Muscle of leg (tissue), 3 donors: ENCODE measurements at regions not wholly inside any gene's neighbourhood (a gene's known extent, or its start where the extent isn't known, plus 50 kb on each side); places are given as distances from the start of the nearest gene placed in this dataset.
"Not testable (repeated sequence)": the region's sequence is repeated elsewhere in the genome, so short reads cannot be mapped to it uniquely, and the experiment has no call there.

ENCODE experiments used
- DNase-seq: peaks from one replicate; pipeline ENCODE4 v3.0.0; 2013
- H3K27ac ChIP-seq: one replicate; pipeline ENCODE4 v1.5.1; 2013; ENCODE audit warnings: mild to moderate bottlenecking, low read length, control low read depth
- H3K27me3 ChIP-seq: one replicate; pipeline ENCODE4 v1.6.1; 2013; ENCODE audit warnings: low read length; ENCODE audit not compliant: control insufficient read depth, insufficient read depth
- H3K36me3 ChIP-seq: one replicate; pipeline ENCODE4 v1.6.1; 2013; ENCODE audit warnings: low read length; ENCODE audit not compliant: control insufficient read depth, insufficient read depth
- H3K4me1 ChIP-seq: one replicate; pipeline ENCODE4 v1.6.1; 2013; ENCODE audit warnings: low read length; ENCODE audit not compliant: control insufficient read depth, insufficient read depth
- H3K4me3 ChIP-seq: one replicate; pipeline ENCODE4 v1.5.1; 2013; ENCODE audit warnings: low read length, control low read depth
- H3K9me3 ChIP-seq: replicated peaks from 2 replicates; pipeline ENCODE4 v1.6.1; 2013; ENCODE audit warnings: low read depth, low read length; ENCODE audit not compliant: control insufficient read depth
- WGBS: methylation state at CpG from one replicate; pipeline ENCODE4 v1.1.5; 2013; ENCODE audit warnings: missing lambda C conversion rate; ENCODE audit not compliant: insufficient coverage; 5-methylcytosine and 5-hydroxymethylcytosine counted together

GRCh38 chr5:42230839-42231238, 192.4 kb upstream of the GHR start:
- H3K4me3 ChIP-seq: no peak overlapping the region
- no peaks in the 10 kb centered on the region for H3K27me3 ChIP-seq
- WGBS: 85% methylated on average over 4 of the region's 4 CpGs
- H3K27ac ChIP-seq: no peak overlapping the region
- no peak for DNase-seq
- no peaks in the 10 kb centered on the region for H3K36me3 ChIP-seq
- peaks cover 3% of the 10 kb centered on the region for H3K4me1 ChIP-seq
- H3K9me3 ChIP-seq: no peaks in the 10 kb centered on the region

DNA sequence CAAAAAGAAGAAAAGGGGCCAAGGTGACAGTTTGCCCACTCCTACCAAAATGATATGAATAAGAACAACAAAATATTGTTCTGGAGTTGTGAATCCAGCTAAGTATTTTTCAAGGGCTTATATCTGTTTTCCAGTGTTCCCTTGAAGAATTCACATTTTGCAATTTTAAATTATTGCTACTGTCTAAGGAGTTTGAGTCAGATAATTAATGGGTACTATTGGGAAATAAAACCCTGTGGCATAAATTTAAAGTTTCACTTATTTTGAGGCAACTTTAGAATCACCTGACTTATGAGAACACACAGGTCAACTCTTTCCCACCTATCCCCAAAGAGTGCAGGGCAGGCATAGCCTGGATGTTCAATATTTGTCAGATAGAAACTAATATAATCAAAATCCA, 188.0 kb upstream of the GHR start:
- Histone ChIP-seq H3K9me3 (no peaks in the 10 kb centered on the region), H3K36me3 (no peaks in the 10 kb centered on the region), H3K4me1 (no peaks in the 10 kb centered on the region), H3K4me3 (no peak overlapping the region), H3K27me3 (no peaks in the 10 kb centered on the region), H3K27ac (no peak overlapping the region)
- no peak for DNase-seq

DNA sequence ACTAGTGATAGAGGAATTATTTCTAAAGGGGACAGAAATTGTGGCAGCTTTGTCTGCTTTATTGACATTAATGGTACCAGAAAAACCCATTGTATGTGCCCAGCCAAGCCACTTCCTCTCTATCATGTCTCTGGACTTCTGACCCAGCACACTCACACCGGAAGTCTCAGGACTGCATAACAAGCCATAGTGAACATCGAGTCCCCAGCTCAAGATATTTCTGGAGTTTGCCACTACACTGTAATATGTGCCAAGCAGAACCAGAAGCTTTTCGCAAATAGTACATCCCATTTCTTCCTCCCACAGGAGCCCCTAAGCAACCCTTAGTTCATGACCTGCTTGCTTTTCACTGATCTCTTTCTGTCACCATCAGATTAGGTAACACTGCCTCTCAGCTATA, 187.4 kb upstream of the GHR start:
- DNase-seq: no peak
- no peaks in the 10 kb centered on the region for H3K36me3 ChIP-seq
- H3K27me3 ChIP-seq: no peaks in the 10 kb centered on the region
- WGBS: 81% methylated on average over 3 of the region's 3 CpGs
- no peaks in the 10 kb centered on the region for H3K9me3 ChIP-seq
- H3K27ac ChIP-seq: no peak overlapping the region
- no peaks in the 10 kb centered on the region for H3K4me1 ChIP-seq
- H3K4me3 ChIP-seq: no peak overlapping the region

- Histone ChIP-seq H3K36me3 (no peaks in the 10 kb centered on the region), H3K4me1 (peaks cover 4% of the 10 kb centered on the region), H3K27me3 (no peaks in the 10 kb centered on the region), H3K4me3 (no peak overlapping the region), H3K27ac (no peak overlapping the region), H3K9me3 (no peaks in the 10 kb centered on the region)
- WGBS: no CpG with 5 or more reads among the region's 2 CpGs
- no peak for DNase-seq
These were observed 181.6 kb upstream of the GHR start for GRCh38 chr5:42241636-42242035.

DNA sequence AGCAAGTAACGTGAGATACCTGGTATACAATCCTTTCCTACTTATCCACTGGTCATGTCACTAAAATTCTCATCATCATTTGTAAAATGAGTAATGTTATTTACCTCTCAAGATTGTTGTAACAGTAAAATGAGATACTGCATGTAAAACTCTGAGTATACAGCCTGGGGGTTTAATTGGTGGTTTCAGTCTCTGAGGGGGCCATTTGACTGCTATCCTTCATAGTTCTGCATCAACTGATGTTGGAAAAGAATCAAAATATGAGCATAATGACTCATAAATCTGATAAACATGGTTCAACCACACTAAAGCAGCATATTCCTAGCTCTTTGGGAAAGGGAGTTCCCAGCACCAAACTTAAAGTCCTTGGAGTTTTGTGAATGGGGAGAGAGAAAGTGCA, 181.0 kb upstream of the GHR start:
- H3K27me3 ChIP-seq: no peaks in the 10 kb centered on the region
- H3K4me1 ChIP-seq: peaks cover 4% of the 10 kb centered on the region
- no peak overlapping the region for H3K27ac ChIP-seq
- WGBS: no CpG with 5 or more reads among the region's 1 CpG
- no peak overlapping the region for H3K4me3 ChIP-seq
- DNase-seq: no peak
- no peaks in the 10 kb centered on the region for H3K36me3 ChIP-seq
- no peaks in the 10 kb centered on the region for H3K9me3 ChIP-seq

- Histone ChIP-seq H3K27me3 (no peaks in the 10 kb centered on the region), H3K27ac (peak overlapping the region; percentile 35), H3K36me3 (no peaks in the 10 kb centered on the region), H3K4me3 (no peak overlapping the region), H3K9me3 (no peaks in the 10 kb centered on the region), H3K4me1 (peaks cover 4% of the 10 kb centered on the region)
- peak; percentile 64 for DNase-seq
- 22% methylated on average over 1 of the region's 5 CpGs for whole genome bisulfite sequencing
These were observed 180.3 kb upstream of the GHR start for GRCh38 chr5:42242881-42243485.

DNA sequence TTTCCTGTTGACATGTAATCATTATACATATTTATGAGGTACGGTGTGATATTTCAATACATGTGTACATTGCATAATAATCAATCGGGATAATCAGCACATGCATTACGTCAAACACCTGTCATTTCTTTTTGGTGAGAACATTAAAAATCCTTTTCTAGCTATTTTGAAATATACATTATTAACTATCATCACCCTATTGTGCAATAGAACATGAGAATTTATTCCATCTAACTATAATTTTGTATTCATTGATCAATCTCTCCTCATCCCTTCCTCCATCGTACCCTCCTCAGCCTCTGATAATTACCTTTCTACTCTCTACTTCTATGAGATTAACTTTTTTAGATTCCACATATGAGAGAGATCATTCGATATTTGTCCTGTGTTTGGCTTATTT, 170.9 kb upstream of the GHR start:
- no peaks in the 10 kb centered on the region for H3K9me3 ChIP-seq
- no peak overlapping the region for H3K27ac ChIP-seq
- no CpG with 5 or more reads among the region's 5 CpGs for WGBS
- H3K27me3 ChIP-seq: no peaks in the 10 kb centered on the region
- H3K4me1 ChIP-seq: no peaks in the 10 kb centered on the region
- H3K4me3 ChIP-seq: no peak overlapping the region
- no peaks in the 10 kb centered on the region for H3K36me3 ChIP-seq
- DNase-seq: no peak

DNA sequence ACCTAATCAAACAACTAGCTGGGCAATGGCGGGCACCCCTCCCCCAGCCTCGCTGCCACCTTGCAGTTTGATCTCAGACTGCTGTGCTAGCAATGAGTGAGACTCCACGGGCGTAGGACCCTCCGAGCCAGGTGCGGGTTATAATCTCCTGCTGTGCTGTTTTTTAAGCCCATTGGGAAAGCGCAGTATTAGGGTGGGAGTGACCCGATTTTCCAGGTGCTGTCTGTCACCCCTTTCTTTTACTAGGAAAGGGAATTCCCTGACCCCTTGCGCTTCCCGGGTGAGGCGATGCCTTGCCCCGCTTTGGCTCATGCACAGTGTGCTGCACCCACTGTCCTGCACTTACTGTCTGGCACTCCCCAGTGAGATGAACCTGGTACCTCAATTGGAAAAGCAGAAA, 163.3 kb upstream of the GHR start:
- not testable (repeated sequence) for H3K27ac ChIP-seq, H3K4me3 ChIP-seq, H3K4me1 ChIP-seq, H3K9me3 ChIP-seq, H3K36me3 ChIP-seq, DNase-seq, H3K27me3 ChIP-seq
- 96% methylated on average over 10 of the region's 12 CpGs for WGBS

- H3K27ac ChIP-seq: no peak overlapping the region
- peak; percentile 64 for DNase-seq
- no peak overlapping the region for H3K4me3 ChIP-seq
- no peaks in the 10 kb centered on the region for H3K36me3 ChIP-seq
- no peaks in the 10 kb centered on the region for H3K9me3 ChIP-seq
- peaks cover 2% of the 10 kb centered on the region for H3K4me1 ChIP-seq
- H3K27me3 ChIP-seq: no peaks in the 10 kb centered on the region
These were observed 156.1 kb upstream of the GHR start for GRCh38 chr5:42267091-42267490.

DNA sequence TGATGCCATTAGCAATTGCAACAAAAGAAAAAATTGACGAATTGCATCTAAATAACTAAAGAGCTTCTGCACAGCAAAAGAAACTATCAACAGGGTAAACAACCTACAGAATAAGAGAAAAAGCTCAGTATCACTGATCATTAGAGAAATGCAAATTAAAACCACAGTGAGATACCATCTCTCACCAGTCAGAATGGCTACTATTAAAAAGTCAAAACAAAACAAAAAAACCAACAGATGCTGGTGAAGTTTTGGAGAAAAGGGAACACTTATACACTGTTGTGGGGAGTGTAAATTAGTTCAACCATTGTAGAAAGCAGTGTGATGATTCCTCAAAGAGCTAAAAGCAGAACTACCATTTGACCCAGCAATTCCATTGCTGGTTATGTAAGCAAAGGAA, 155.1 kb upstream of the GHR start:
- not testable (repeated sequence) for H3K4me3 ChIP-seq, H3K27me3 ChIP-seq, H3K4me1 ChIP-seq, DNase-seq, H3K36me3 ChIP-seq, H3K9me3 ChIP-seq, H3K27ac ChIP-seq
- no CpG with 5 or more reads among the region's 1 CpG for WGBS

- Histone ChIP-seq H3K9me3 (no peaks in the 10 kb centered on the region), H3K4me1 (peaks cover 2% of the 10 kb centered on the region), H3K27ac (no peak overlapping the region), H3K36me3 (no peaks in the 10 kb centered on the region), H3K27me3 (no peaks in the 10 kb centered on the region), H3K4me3 (no peak overlapping the region)
- no CpG with 5 or more reads among the region's 2 CpGs for WGBS
- DNase-seq: peak; percentile 12
These were observed 154.6 kb upstream of the GHR start for GRCh38 chr5:42268630-42269029.
